HepG2 (cell line): ENCODE measurements at regions not wholly inside any gene's neighbourhood (a gene's known extent, or its start where the extent isn't known, plus 50 kb on each side); places are given as distances from the start of the nearest gene placed in this dataset.
"Not testable (repeated sequence)": the region's sequence is repeated elsewhere in the genome, so short reads cannot be mapped to it uniquely, and the experiment has no call there.

Experiments used
- ATAC-seq: fragments of 200-7000 bp; cut with Tn5 transposase; 3 replicates; pipeline ENCODE4 v1.9.1; 2020; ENCODE audit warnings: mild to moderate bottlenecking, moderate library complexity
- BruUV-seq: library from RNA; stranded (reverse); fragments of 400-500 nt; replicated peaks from 2 replicates; lab custom pipeline; 2021; lab: Mats Ljungman, UMichigan
- CTCF ChIA-PET: fragments of 300-600 bp; formaldehyde crosslinking; extraction: SDS; loops from one replicate; lab custom pipeline; 2021; ENCODE audit warnings: low total read pairs, inconsistent platforms, low intra/inter-chr PET ratio; lab: Yijun Ruan, JAX
- POLR2A ChIA-PET: fragments of 350-600 bp; sonication (Branson Sonifier 250); formaldehyde crosslinking; loops from one replicate; lab custom pipeline; 2020; ENCODE audit warnings: antibody characterized with exemption, inconsistent platforms; lab: Yijun Ruan, JAX
- DNase-seq: peaks from one replicate; pipeline ENCODE4 v3.0.0-alpha.2; 2015; ENCODE audit warnings: low spot score
- FAIRE-seq: peaks from 3 replicates; lab custom pipeline; 2011; peaks lifted over from hg19 to GRCh38; lab: Jason Lieb, UNC
- H2AFZ ChIP-seq: one replicate; pipeline ENCODE4 v1.6.1; 2011; ENCODE audit warnings: low read length, inconsistent platforms
- H3K27ac ChIP-seq: fragments of 300-600 bp; 3 replicates; pipeline ENCODE4 v1.8.0; 2011; ENCODE audit warnings: mixed run types, mild to moderate bottlenecking, mixed read lengths, low read length, inconsistent platforms; ENCODE audit not compliant: insufficient read depth; ENCODE audit errors: extremely low read length
- H3K27me3 ChIP-seq, 2 experiments: fragments of 200-600 bp in 1 of 2; 2 replicates in 1 of 2; 3 replicates in 1 of 2; pipeline versions ENCODE4 v1.6.0 to v1.8.0; 2011; ENCODE audit warnings: low read length in 2 of 2, mild to moderate bottlenecking in 2 of 2, moderate library complexity in 2 of 2, inconsistent platforms in 1 of 2; ENCODE audit not compliant: insufficient read depth in 2 of 2, control insufficient read depth in 1 of 2
- H3K36me3 ChIP-seq, 2 experiments: fragments of 200-600 bp in 1 of 2; replicated peaks in 1 of 2; 2 replicates in 1 of 2; 3 replicates in 1 of 2; pipeline versions ENCODE4 v1.5.1 to v1.8.0; 2011; ENCODE audit warnings: low read length in 2 of 2, inconsistent platforms in 1 of 2; ENCODE audit not compliant: insufficient read depth in 2 of 2, control insufficient read depth in 1 of 2
- H3K4me1 ChIP-seq: 2 replicates; pipeline ENCODE4 v1.5.1; 2012; ENCODE audit warnings: low read length, inconsistent platforms; ENCODE audit not compliant: insufficient read depth
- H3K4me2 ChIP-seq: 2 replicates; pipeline ENCODE4 v1.6.0; 2011; ENCODE audit warnings: low read depth, low read length, inconsistent platforms
- H3K4me3 ChIP-seq, 3 experiments: fragments of 200-600 bp in 1 of 3; sonication (generic), shearing (Covaris generic) in 1 of 3; replicated peaks in 1 of 3; 2 replicates each; pipeline ENCODE4 v1.5.1; 2011 to 2016; ENCODE audit warnings: low read length in 3 of 3, inconsistent platforms in 2 of 3, low read depth in 2 of 3, mild to moderate bottlenecking in 2 of 3, control low read depth in 1 of 3, mixed read lengths in 1 of 3; ENCODE audit not compliant: insufficient read depth in 1 of 3
- H3K79me2 ChIP-seq: one replicate; pipeline ENCODE4 v1.6.1; 2011; ENCODE audit warnings: low read length, inconsistent platforms; ENCODE audit not compliant: insufficient read depth
- H3K9ac ChIP-seq: 2 replicates; pipeline ENCODE4 v1.6.0; 2011; ENCODE audit warnings: mild to moderate bottlenecking, low read depth, low read length, inconsistent platforms; ENCODE audit not compliant: insufficient read depth
- H3K9me3 ChIP-seq: 2 replicates; pipeline ENCODE4 v1.5.1; 2012; ENCODE audit warnings: mild to moderate bottlenecking, low read length
- H4K20me1 ChIP-seq: 2 replicates; pipeline ENCODE4 v1.6.0; 2011; ENCODE audit warnings: inconsistent platforms, mild to moderate bottlenecking, low read length, moderate library complexity; ENCODE audit not compliant: insufficient read depth
- HDAC2 ChIP-seq: sonication (generic); formaldehyde crosslinking; IDR thresholded peaks from 2 replicates; pipeline ENCODE4 v1.4.0; 2020; ENCODE audit warnings: missing genetic modification reagents
- NR2C2 ChIP-seq: sonication (generic); formaldehyde crosslinking; IDR thresholded peaks from 2 replicates; pipeline ENCODE4 v1.4.0; 2020; ENCODE audit warnings: missing genetic modification reagents, mild to moderate bottlenecking, moderate library complexity, borderline replicate concordance
- NR2F1 ChIP-seq, 2 experiments: fragments of 450-650 bp in 1 of 2; formaldehyde crosslinking in 1 of 2; IDR thresholded peaks; 2 replicates each; pipeline versions ENCODE4 v1.5.0 to v1.6.1; 2016 to 2020; ENCODE audit warnings: mild to moderate bottlenecking in 1 of 2, missing compliant biosample characterization in 1 of 2, missing genetic modification reagents in 1 of 2, moderate library complexity in 1 of 2
- PLRG1 ChIP-seq: fragments of 450-650 bp; conservative IDR thresholded peaks from 2 replicates; pipeline ENCODE4 v1.6.1; 2016
- REPIN1 ChIP-seq: sonication (generic); formaldehyde crosslinking; IDR thresholded peaks from 2 replicates; pipeline ENCODE4 v1.8.0; 2022; ENCODE audit warnings: missing genetic modification reagents, low read depth, mild to moderate bottlenecking, borderline replicate concordance
- ZBTB43 ChIP-seq: sonication (generic); formaldehyde crosslinking; conservative IDR thresholded peaks from 2 replicates; pipeline ENCODE4 v1.4.0; 2020; ENCODE audit warnings: missing genetic modification reagents
- ZBTB49 ChIP-seq: sonication (generic); formaldehyde crosslinking; IDR thresholded peaks from 2 replicates; pipeline ENCODE4 v1.4.0; 2020; ENCODE audit warnings: missing genetic modification reagents, borderline replicate concordance
- ZNF292 ChIP-seq: sonication (generic); formaldehyde crosslinking; IDR thresholded peaks from 2 replicates; pipeline ENCODE4 v1.8.1; 2022; ENCODE audit warnings: mild to moderate bottlenecking, low read depth, missing genetic modification reagents, borderline replicate concordance
- ZNF460 ChIP-seq: sonication (generic); formaldehyde crosslinking; IDR thresholded peaks from 2 replicates; pipeline ENCODE4 v1.5.1; 2020; ENCODE audit warnings: missing genetic modification reagents, mild to moderate bottlenecking, borderline replicate concordance
- ZNF629 ChIP-seq: sonication (generic); formaldehyde crosslinking; conservative IDR thresholded peaks from 2 replicates; pipeline ENCODE4 v1.5.0; 2020; ENCODE audit warnings: missing genetic modification reagents
- ZNF878 ChIP-seq: sonication (generic); formaldehyde crosslinking; IDR thresholded peaks from 2 replicates; pipeline ENCODE4 v1.8.1; 2023; ENCODE audit warnings: mild to moderate bottlenecking, missing genetic modification reagents, moderate library complexity
- ZSCAN25 ChIP-seq: sonication (generic); formaldehyde crosslinking; IDR thresholded peaks from 2 replicates; pipeline ENCODE4 v1.8.0; 2022; ENCODE audit warnings: mild to moderate bottlenecking, missing genetic modification reagents
- in situ Hi-C: cut with HindIII; loops from 2 replicates; pipeline ENCODE4 v1.10.0; 2017; ENCODE audit warnings: low pct_unique_long_range_greater_than_20kb; ENCODE audit not compliant: extremely low pct_ligation_motif_present
- intact Hi-C: fragments of 100-400 bp; cut with micrococcal nuclease; formaldehyde crosslinking; loops from one replicate; pipeline ENCODE4 v1.10.0; 2022; ENCODE audit not compliant: unreplicated experiment

DNA sequence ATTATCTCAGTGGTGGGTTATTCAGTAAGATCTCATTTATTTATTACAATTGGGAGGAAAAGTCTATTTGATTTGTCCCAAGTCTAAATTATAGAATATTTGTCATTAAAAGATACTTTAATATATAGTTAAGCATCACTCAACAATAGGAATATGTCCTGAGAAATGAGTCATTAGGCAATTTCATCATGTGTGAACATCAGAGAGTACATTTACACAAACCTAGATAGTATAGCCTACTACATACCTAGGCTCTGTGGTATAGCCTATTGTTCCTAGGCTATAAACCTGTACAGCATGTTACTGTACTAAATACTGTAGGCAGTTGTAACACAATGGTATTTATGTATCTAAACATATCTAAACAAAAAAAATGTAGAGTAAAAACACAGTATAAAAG is 135.0 kb upstream of the RASA1 start:
- H3K79me2 ChIP-seq, result no peaks in the 10 kb centered on the region
- ChIA-PET CTCF (no interaction called here), POLR2A (no interaction called here)
- no TSS peak for BruUV-seq
- FAIRE-seq (no peak), ATAC-seq (no peak), DNase-seq (no peak)
- no peak overlapping the region for H2AFZ ChIP-seq
- H3K4me2 ChIP-seq, result no peak overlapping the region
- no peaks in the 10 kb centered on the region for H3K4me1 ChIP-seq
- no peaks in the 10 kb centered on the region for H3K9me3 ChIP-seq
- H3K36me3 ChIP-seq, result no peaks in the 10 kb centered on the region
- TF ChIP-seq ZBTB49 (CRISPR knock-in tag), result no peak
- TF ChIP-seq PLRG1, result no peak
- no peak for TF ChIP-seq ZBTB43 (CRISPR knock-in tag)
- no peak for TF ChIP-seq ZNF629 (CRISPR knock-in tag)
- no peak for TF ChIP-seq ZNF878 (CRISPR knock-in tag)
- TF ChIP-seq NR2C2, result no peak
- no peak for TF ChIP-seq NR2F1 (CRISPR knock-in tag; IDR thresholded peaks at IDR 0.05)
- no peak for TF ChIP-seq ZNF460 (CRISPR knock-in tag)
- no peak for TF ChIP-seq ZSCAN25
- no peak for TF ChIP-seq ZNF292 (CRISPR knock-in tag)
- TF ChIP-seq REPIN1, result no peak
- no peak for TF ChIP-seq HDAC2 (CRISPR knock-in tag)
- H3K4me3 ChIP-seq, result no peak overlapping the region
- no peaks in the 10 kb centered on the region for H4K20me1 ChIP-seq
- in situ Hi-C loops (no loop called here), intact Hi-C loops (no loop called here)
- no peak overlapping the region for H3K9ac ChIP-seq
- no peaks in the 10 kb centered on the region for H3K27me3 ChIP-seq
- no peak overlapping the region for H3K27ac ChIP-seq

GRCh38 chr5:87134513-87134912 is 133.2 kb upstream of the RASA1 start:
- H4K20me1 ChIP-seq, CTCF ChIA-PET, POLR2A ChIA-PET, BruUV-seq, H3K27ac ChIP-seq, H3K9me3 ChIP-seq, H3K9ac ChIP-seq, H3K79me2 ChIP-seq, H3K36me3 ChIP-seq, intact Hi-C loops, ATAC-seq, in situ Hi-C loops, H3K27me3 ChIP-seq, H3K4me3 ChIP-seq, FAIRE-seq, DNase-seq, H2AFZ ChIP-seq, H3K4me1 ChIP-seq, H3K4me2 ChIP-seq: not testable (repeated sequence)
